ENCODE measurements at regions not wholly inside any gene's neighbourhood (a gene's known extent, or its start where the extent isn't known, plus 50 kb on each side); places are given as distances from the start of the nearest gene placed in this dataset.
A peak's percentile ranks its signal among the peaks of the same experiment; 100 is the strongest.

GRCh38 chr1:56390934-56391731 is 188.2 kb downstream of the PLPP3 start:
- DNase-seq (ENCODE audit: low spot score): no peak

- DNase-seq (ENCODE audit: low spot score): no peak
Observed at GRCh38 chr1:56390232-56390867, 189.0 kb downstream of the PLPP3 start.

- DNase-seq (ENCODE audit: low spot score): no peak
Observed at GRCh38 chr1:56389813-56390212, 189.6 kb downstream of the PLPP3 start.

- no peak for DNase-seq (ENCODE audit: low spot score)
Observed at GRCh38 chr1:56387071-56387740, 192.2 kb downstream of the PLPP3 start.

GRCh38 chr1:56385314-56385713 is 194.0 kb downstream of the PLPP3 start:
- no peak for DNase-seq (ENCODE audit: low spot score)

GRCh38 chr1:56382929-56383328 is 196.4 kb downstream of the PLPP3 start:
- no peak for DNase-seq (ENCODE audit: low spot score)

- no peak for DNase-seq (ENCODE audit: low spot score)
Observed at GRCh38 chr1:56380531-56380930, 198.8 kb downstream of the PLPP3 start.

- DNase-seq (ENCODE audit: low spot score): peak; percentile 49
Observed at GRCh38 chr1:56378341-56379070, 200.9 kb downstream of the PLPP3 start.

- no peak for DNase-seq (ENCODE audit: low spot score)
Observed at GRCh38 chr1:56377431-56377830, 201.9 kb downstream of the PLPP3 start.

- DNase-seq (ENCODE audit: low spot score): peak; percentile 65
Observed at GRCh38 chr1:56376188-56376984, 203.0 kb downstream of the PLPP3 start.

GRCh38 chr1:56375326-56375804 is 204.0 kb downstream of the PLPP3 start:
- no peak for DNase-seq (ENCODE audit: low spot score)

GRCh38 chr1:56374026-56374974 is 205.1 kb downstream of the PLPP3 start:
- DNase-seq (ENCODE audit: low spot score): no peak

DNA sequence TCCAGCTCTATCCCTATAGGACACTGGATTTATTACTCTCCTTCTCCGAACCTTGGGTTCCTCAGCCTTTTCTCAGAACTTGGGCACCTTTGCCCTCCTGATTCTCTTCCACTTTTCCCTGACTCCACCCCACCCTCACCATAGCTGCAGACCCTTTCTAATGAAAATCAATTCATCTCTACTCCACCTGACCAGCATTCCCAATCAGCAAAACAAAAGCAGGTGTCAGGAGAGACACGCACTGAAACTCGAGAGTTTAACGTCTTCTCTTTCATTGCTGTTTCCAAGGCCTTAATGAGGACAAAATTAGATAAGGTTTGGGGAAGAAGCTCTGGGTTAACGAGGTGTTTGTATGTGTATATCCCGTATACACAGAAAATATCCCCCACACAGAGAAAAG is 208.8 kb downstream of the PLPP3 start:
- no peak for DNase-seq (ENCODE audit: low spot score)

DNA sequence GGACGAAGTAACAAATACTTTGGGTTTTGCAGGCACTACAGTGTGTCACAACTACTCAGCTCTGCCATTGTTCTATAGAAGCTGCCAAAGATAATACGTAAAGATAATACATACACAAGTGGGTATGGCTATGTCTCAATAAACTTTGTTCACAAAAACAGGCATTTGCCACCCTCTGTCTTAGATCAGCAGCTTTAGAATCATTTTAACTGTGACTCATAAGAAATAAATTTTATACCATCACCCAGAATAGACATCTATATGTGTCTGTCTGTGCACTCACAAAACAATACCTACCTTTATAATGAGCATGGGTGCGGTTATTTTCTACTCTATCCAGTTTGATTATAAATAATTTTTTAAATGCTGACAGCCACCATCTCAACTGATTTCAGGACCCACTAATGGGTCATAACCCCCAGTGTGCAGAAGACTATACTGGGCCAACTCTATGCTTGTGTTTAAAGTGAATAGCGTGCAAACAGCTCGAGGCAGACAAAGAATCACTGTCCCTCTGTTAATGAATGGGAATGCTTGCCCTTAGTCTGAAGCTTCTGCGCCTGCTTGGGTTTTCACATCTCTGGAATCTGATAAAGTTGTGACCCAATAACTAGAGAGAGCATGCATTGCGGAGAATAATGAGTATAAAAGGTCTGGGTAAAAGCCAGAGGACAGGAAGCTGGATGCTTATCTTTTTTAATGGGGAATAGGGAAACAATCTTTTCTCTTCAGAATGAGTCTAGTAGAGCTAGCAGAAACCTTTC is 216.2 kb downstream of the PLPP3 start:
- DNase-seq (ENCODE audit: low spot score): no peak

- no peak for DNase-seq (ENCODE audit: low spot score)
Observed at GRCh38 chr1:56360021-56360420, 219.3 kb downstream of the PLPP3 start.

- DNase-seq (ENCODE audit: low spot score): no peak
Observed at GRCh38 chr1:56359056-56359455, 220.3 kb downstream of the PLPP3 start.

- DNase-seq (ENCODE audit: low spot score): no peak
Observed at GRCh38 chr1:56357927-56358690, 221.3 kb downstream of the PLPP3 start.

DNA sequence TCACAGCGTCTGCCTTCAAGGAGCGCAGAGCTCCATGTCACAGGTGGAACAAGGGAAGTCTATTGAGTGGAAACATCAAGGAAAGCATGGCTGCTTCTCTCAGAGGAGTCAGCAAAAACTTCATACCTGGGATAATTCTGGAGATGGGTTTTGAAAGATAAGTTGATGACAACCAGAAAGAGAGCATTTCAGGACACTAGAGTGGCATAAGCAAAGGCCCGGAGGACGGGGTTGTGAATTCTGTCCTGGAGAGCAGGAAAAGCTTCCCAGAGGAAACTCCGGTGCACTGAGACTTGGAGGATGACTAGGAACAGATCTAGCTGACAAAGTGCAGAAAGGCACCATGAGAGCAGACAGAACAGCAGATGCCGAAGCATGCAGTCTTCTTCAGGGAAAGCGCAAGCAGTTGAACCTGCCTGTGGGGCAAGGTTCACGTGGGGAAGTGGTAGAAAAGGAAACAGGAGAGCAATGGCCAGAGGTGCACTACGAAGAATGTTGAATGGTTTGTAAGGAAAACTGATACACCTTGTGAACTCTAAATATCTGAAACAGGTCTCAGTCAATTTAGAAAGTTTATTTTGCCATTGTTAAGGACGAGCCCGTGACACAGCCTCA is 222.9 kb downstream of the PLPP3 start:
- no peak for DNase-seq (ENCODE audit: low spot score)
